ENCODE measurements at regions not wholly inside any gene's neighbourhood (a gene's known extent, or its start where the extent isn't known, plus 50 kb on each side); places are given as distances from the start of the nearest gene placed in this dataset.
"Not testable (repeated sequence)": the region's sequence is repeated elsewhere in the genome, so short reads cannot be mapped to it uniquely, and the experiment has no call there.

- TF ChIP-seq CTCF (IDR thresholded peaks at IDR 0.05 in 2 of 3, conservative IDR thresholded peaks at IDR 0.05 in 1 of 3; ENCODE audit: borderline replicate concordance in 1 of 3, insufficient read depth in 1 of 3, low read depth in 2 of 3, low read length in 2 of 3); YY1 (IDR thresholded peaks at IDR 0.05; ENCODE audit: extremely low read depth, insufficient replicate concordance, low read depth, low read length); JUND (IDR thresholded peaks at IDR 0.05); REST (IDR thresholded peaks at IDR 0.05; ENCODE audit: low read depth): not testable (repeated sequence)
These were observed 209.4 kb upstream of the SLC38A2 start for GRCh38 chr12:46581990-46582389.

Measured in HCT116 (cell line).